Spleen (tissue), 7 donors: ENCODE measurements at regions not wholly inside any gene's neighbourhood (a gene's known extent, or its start where the extent isn't known, plus 50 kb on each side); places are given as distances from the start of the nearest gene placed in this dataset.

ENCODE experiments used
- CTCF ChIP-seq, 11 experiments: fragments of 200-600 bp in 7 of 11; fragments of 450-650 bp in 4 of 11; sonication (generic) in 4 of 11; IDR thresholded peaks in 8 of 11; conservative IDR thresholded peaks in 3 of 11; 1 replicate in 7 of 11; 2 replicates in 4 of 11; pipeline versions ENCODE4 v1.4.0 to v1.8.0; 2016 to 2021; ENCODE audit warnings: antibody characterized with exemption in 11 of 11, inconsistent platforms in 4 of 11, mild to moderate bottlenecking in 1 of 11
- POLR2A ChIP-seq, 3 donors: fragments of 450-650 bp; IDR thresholded peaks; one replicate each; pipeline ENCODE4 v1.5.1; 2017; ENCODE audit warnings: antibody characterized with exemption in 3 of 3, mild to moderate bottlenecking in 1 of 3
- POLR2AphosphoS5 ChIP-seq, 3 donors: sonication (generic); formaldehyde crosslinking; IDR thresholded peaks; one replicate each; pipeline ENCODE4 v1.5.1; 2017; ENCODE audit warnings: antibody characterized with exemption in 3 of 3
- donor health status: DM: no; HTN: no; CAD: no; lungs with moderate emphysema.
- donor health status: DM: no; HTN: no; CAD: no.
- donor health status: DM: no; HTN: no; CAD: no.

- TF ChIP-seq CTCF (IDR thresholded peaks at IDR 0.05 in 8 of 11, conservative IDR thresholded peaks at IDR 0.05 in 3 of 11) (no peak), POLR2A (IDR thresholded peaks at IDR 0.05) (no peak), POLR2AphosphoS5 (IDR thresholded peaks at IDR 0.05) (no peak)
These were observed 306.3 kb upstream of the ANO3 start for GRCh38 chr11:26025676-26026075.
